Chondrocyte (in vitro differentiated cells): ENCODE measurements at regions not wholly inside any gene's neighbourhood (a gene's known extent, or its start where the extent isn't known, plus 50 kb on each side); places are given as distances from the start of the nearest gene placed in this dataset.

Experiments used
- DNase-seq: peaks from one replicate; pipeline ENCODE4 v3.0.0; 2021; ENCODE audit warnings: mixed read lengths, low spot score
- H3K27ac Mint-ChIP-seq: one replicate; pipeline ENCODE4 v1.8.0; 2021; ENCODE audit warnings: mild to moderate bottlenecking, moderate library complexity, mixed read lengths; ENCODE audit not compliant: unreplicated experiment
- H3K27me3 Mint-ChIP-seq: 2 replicates; pipeline ENCODE4 v1.8.0; 2021; ENCODE audit warnings: low read depth, mixed read lengths
- H3K36me3 Mint-ChIP-seq: 2 replicates; pipeline ENCODE4 v1.8.0; 2021; ENCODE audit warnings: low read depth, mixed read lengths
- H3K4me1 Mint-ChIP-seq: 2 replicates; pipeline ENCODE4 v1.8.0; 2021; ENCODE audit warnings: low read depth, mild to moderate bottlenecking, mixed read lengths
- H3K4me3 Mint-ChIP-seq: one replicate; pipeline ENCODE4 v1.8.0; 2021; ENCODE audit warnings: mild to moderate bottlenecking, moderate library complexity, mixed read lengths; ENCODE audit not compliant: unreplicated experiment
- H3K9me3 Mint-ChIP-seq: 2 replicates; pipeline ENCODE4 v1.8.0; 2021; ENCODE audit warnings: low read depth, mixed read lengths
- CTCF ChIP-seq: fragments of 200-600 bp; sonication (generic); IDR thresholded peaks from 2 replicates; pipeline ENCODE4 v1.5.0; 2021; ENCODE audit warnings: antibody characterized with exemption, mild to moderate bottlenecking, moderate library complexity

- no peak for TF ChIP-seq CTCF
- Mint-ChIP-seq H3K4me1 (no peaks in the 10 kb centered on the region), H3K4me3 (no peak overlapping the region), H3K27me3 (peaks cover 26% of the 10 kb centered on the region), H3K36me3 (no peaks in the 10 kb centered on the region), H3K27ac (no peak overlapping the region), H3K9me3 (no peaks in the 10 kb centered on the region)
- DNase-seq: no peak
These were observed 129.6 kb upstream of the RAB4A start for GRCh38 chr1:229141271-229141670.

GRCh38 chr1:229141689-229142377, 129.1 kb upstream of the RAB4A start:
- no peak overlapping the region for H3K4me3 Mint-ChIP-seq
- H3K4me1 Mint-ChIP-seq: no peaks in the 10 kb centered on the region
- H3K36me3 Mint-ChIP-seq: no peaks in the 10 kb centered on the region
- H3K27me3 Mint-ChIP-seq: peaks cover 29% of the 10 kb centered on the region
- H3K27ac Mint-ChIP-seq: no peak overlapping the region
- DNase-seq: no peak
- H3K9me3 Mint-ChIP-seq: no peaks in the 10 kb centered on the region
- no peak for TF ChIP-seq CTCF

- no peak overlapping the region for H3K27ac Mint-ChIP-seq
- no peak for DNase-seq
- H3K4me3 Mint-ChIP-seq: no peak overlapping the region
- TF ChIP-seq CTCF: no peak
- no peaks in the 10 kb centered on the region for H3K36me3 Mint-ChIP-seq
- no peaks in the 10 kb centered on the region for H3K9me3 Mint-ChIP-seq
- peaks cover 33% of the 10 kb centered on the region for H3K27me3 Mint-ChIP-seq
- no peaks in the 10 kb centered on the region for H3K4me1 Mint-ChIP-seq
These were observed 128.4 kb upstream of the RAB4A start for GRCh38 chr1:229142471-229142870.

DNA sequence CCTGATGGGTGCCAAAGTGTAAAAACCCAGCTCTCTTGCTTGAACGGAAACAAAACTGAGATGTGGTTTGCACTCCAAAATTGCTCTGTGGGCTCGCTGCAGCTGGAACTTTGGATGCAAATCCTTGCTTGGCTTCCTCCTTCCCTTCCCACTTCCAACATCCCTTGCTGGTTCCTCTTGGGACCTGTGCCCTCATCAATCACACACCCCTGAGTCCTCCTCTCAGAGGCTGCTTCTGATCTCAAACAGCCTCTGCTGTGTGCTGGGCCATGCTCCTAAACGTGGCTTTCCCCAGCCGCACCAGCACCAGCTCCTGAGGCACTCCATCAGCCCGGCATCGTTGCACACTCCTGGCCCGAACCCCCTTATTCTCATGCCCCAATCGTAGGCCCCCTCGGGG, 124.3 kb upstream of the RAB4A start:
- TF ChIP-seq CTCF: no peak
- Mint-ChIP-seq H3K27me3 (peaks cover 29% of the 10 kb centered on the region), H3K4me3 (no peak overlapping the region), H3K27ac (no peak overlapping the region), H3K4me1 (peaks cover 7% of the 10 kb centered on the region), H3K9me3 (no peaks in the 10 kb centered on the region), H3K36me3 (no peaks in the 10 kb centered on the region)
- no peak for DNase-seq

- Mint-ChIP-seq H3K36me3 (no peaks in the 10 kb centered on the region), H3K4me3 (no peak overlapping the region), H3K27ac (no peak overlapping the region), H3K9me3 (no peaks in the 10 kb centered on the region), H3K4me1 (peaks cover 7% of the 10 kb centered on the region), H3K27me3 (peaks cover 29% of the 10 kb centered on the region)
- no peak for DNase-seq
- TF ChIP-seq CTCF: no peak
These were observed 123.8 kb upstream of the RAB4A start for GRCh38 chr1:229147072-229147471.
